Loucy (cell line): ENCODE measurements at regions not wholly inside any gene's neighbourhood (a gene's known extent, or its start where the extent isn't known, plus 50 kb on each side); places are given as distances from the start of the nearest gene placed in this dataset.

Source experiments
- H2AFZ ChIP-seq: fragments of 200-600 bp; sonication (generic); 2 replicates; pipeline ENCODE4 v1.6.0; 2016; ENCODE audit warnings: antibody characterized with exemption, mild to moderate bottlenecking, low read length, moderate library complexity
- H3F3A ChIP-seq: fragments of 200-600 bp; 2 replicates; pipeline ENCODE4 v1.6.0; 2016; ENCODE audit warnings: antibody characterized with exemption, low read depth, mild to moderate bottlenecking
- H3K27me3 ChIP-seq: fragments of 200-600 bp; sonication (generic); 2 replicates; pipeline ENCODE4 v1.6.1; 2014; ENCODE audit warnings: low read length, mild to moderate bottlenecking; ENCODE audit not compliant: insufficient read depth, poor library complexity, severe bottlenecking
- H3K36me3 ChIP-seq: fragments of 200-600 bp; sonication (generic); 2 replicates; pipeline ENCODE4 v1.6.1; 2016; ENCODE audit warnings: low read length; ENCODE audit not compliant: insufficient read depth
- H3K4me1 ChIP-seq: fragments of 200-600 bp; sonication (generic); 2 replicates; pipeline ENCODE4 v1.5.1; 2014; ENCODE audit warnings: low read length, mild to moderate bottlenecking; ENCODE audit not compliant: insufficient read depth, poor library complexity, severe bottlenecking
- H3K4me2 ChIP-seq: fragments of 200-600 bp; sonication (generic); 2 replicates; pipeline ENCODE4 v1.6.0; 2014; ENCODE audit warnings: antibody characterized with exemption, low read length, low read depth, mild to moderate bottlenecking; ENCODE audit not compliant: poor library complexity, severe bottlenecking
- H3K4me3 ChIP-seq: fragments of 200-600 bp; sonication (generic); 2 replicates; pipeline ENCODE4 v1.5.1; 2014; ENCODE audit warnings: low read length, mild to moderate bottlenecking, mixed read lengths; ENCODE audit not compliant: poor library complexity, severe bottlenecking
- H3K79me2 ChIP-seq: fragments of 200-600 bp; sonication (generic); 2 replicates; pipeline ENCODE4 v1.6.1; 2014; ENCODE audit warnings: low read length; ENCODE audit not compliant: insufficient read depth
- H3K9ac ChIP-seq: fragments of 200-600 bp; sonication (generic); 2 replicates; pipeline ENCODE4 v1.6.0; 2014; ENCODE audit warnings: mild to moderate bottlenecking, low read depth, low read length, moderate library complexity; ENCODE audit not compliant: poor library complexity, severe bottlenecking
- H3K9me2 ChIP-seq: fragments of 200-600 bp; sonication (generic); replicated peaks from 2 replicates; pipeline ENCODE4 v1.6.1; 2016; ENCODE audit warnings: low read depth, low read length, mixed read lengths
- H3K9me3 ChIP-seq: fragments of 200-600 bp; sonication (generic); 2 replicates; pipeline ENCODE4 v1.6.1; 2014; ENCODE audit warnings: mild to moderate bottlenecking, antibody characterized with exemption, low read length, low read depth; ENCODE audit not compliant: insufficient read depth
- H4K20me1 ChIP-seq: fragments of 200-600 bp; sonication (generic); 2 replicates; pipeline ENCODE4 v1.6.0; 2014; ENCODE audit warnings: antibody characterized with exemption, low read length, mild to moderate bottlenecking; ENCODE audit not compliant: insufficient read depth, poor library complexity, severe bottlenecking
- EZH2phosphoT487 ChIP-seq: fragments of 200-600 bp; IDR thresholded peaks from 2 replicates; pipeline ENCODE4 v1.6.1; 2018; ENCODE audit warnings: antibody characterized with exemption, mild to moderate bottlenecking, moderate library complexity, borderline replicate concordance
- TF ChIP-seq, protein P1 (sequence below): fragments of 200-600 bp; sonication (generic); conservative IDR thresholded peaks from 2 replicates; pipeline ENCODE4 v1.5.1; 2014; ENCODE audit warnings: mild to moderate bottlenecking, antibody characterized with exemption, low read length

DNA sequence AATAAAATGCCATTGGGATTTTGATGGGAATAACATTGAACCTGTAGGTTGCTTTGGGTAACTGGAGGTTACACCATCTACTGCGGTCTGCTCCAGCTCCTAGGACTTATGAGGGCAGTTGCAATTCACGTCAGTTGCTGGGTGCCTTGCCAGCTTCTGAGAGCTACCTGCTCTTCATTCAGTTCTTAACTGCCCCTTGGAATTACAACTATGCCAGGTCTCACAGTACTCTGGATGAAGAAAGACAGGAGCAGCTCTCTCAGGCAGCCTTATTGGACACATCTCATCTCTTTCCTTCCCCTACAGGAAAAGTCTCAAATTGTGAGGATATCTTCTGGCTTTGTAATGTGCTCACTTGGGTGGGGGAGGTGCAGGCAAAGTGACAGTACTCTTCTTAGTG is 1643.3 kb downstream of the GRIK2 start:
- Histone ChIP-seq H3K36me3 (no peaks in the 10 kb centered on the region), H3K79me2 (no peaks in the 10 kb centered on the region), H3K4me1 (no peaks in the 10 kb centered on the region), H3K9me2 (no peaks in the 10 kb centered on the region), H3K4me2 (no peak overlapping the region), H3K4me3 (no peak overlapping the region), H2AFZ (no peak overlapping the region), H4K20me1 (no peaks in the 10 kb centered on the region), H3K27me3 (no peaks in the 10 kb centered on the region), H3K9me3 (no peaks in the 10 kb centered on the region), H3F3A (no peaks in the 10 kb centered on the region), H3K9ac (no peak overlapping the region)
- TF ChIP-seq EZH2phosphoT487: no peak
- TF ChIP-seq, protein P1, sequence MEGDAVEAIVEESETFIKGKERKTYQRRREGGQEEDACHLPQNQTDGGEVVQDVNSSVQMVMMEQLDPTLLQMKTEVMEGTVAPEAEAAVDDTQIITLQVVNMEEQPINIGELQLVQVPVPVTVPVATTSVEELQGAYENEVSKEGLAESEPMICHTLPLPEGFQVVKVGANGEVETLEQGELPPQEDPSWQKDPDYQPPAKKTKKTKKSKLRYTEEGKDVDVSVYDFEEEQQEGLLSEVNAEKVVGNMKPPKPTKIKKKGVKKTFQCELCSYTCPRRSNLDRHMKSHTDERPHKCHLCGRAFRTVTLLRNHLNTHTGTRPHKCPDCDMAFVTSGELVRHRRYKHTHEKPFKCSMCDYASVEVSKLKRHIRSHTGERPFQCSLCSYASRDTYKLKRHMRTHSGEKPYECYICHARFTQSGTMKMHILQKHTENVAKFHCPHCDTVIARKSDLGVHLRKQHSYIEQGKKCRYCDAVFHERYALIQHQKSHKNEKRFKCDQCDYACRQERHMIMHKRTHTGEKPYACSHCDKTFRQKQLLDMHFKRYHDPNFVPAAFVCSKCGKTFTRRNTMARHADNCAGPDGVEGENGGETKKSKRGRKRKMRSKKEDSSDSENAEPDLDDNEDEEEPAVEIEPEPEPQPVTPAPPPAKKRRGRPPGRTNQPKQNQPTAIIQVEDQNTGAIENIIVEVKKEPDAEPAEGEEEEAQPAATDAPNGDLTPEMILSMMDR: no peak

DNA sequence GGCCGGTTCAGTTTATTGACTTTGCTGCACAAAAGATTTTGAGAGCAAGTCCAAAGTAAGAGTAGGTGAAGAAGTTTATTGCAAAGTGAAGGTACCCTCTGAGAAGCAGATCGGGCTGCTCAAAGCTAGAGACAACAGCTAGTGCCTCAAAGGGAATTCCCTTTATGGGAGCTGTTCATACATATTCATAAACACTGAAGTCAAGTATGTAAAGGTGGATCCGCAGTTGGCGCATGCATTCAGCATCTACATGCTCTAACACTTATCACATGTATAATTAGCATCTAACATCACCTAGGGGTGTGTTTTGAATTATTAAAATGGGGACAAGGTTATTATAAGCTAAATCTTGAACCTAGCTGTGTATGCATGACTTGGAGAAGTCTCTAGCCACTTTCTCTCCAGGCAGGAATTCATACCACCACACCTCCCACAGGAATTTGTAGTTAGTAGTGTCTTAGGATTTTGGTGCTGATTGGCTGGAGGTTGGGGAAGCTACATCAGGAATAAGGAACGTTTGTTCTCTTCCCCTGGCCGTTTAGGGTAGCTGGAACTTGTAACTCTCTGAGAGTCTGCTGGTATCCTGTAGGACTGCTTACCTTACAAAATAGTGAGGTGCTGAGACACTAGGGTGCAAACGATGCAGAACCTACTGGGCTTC is 1633.9 kb downstream of the GRIK2 start:
- no peaks in the 10 kb centered on the region for H3K36me3 ChIP-seq
- H3K4me2 ChIP-seq: no peak overlapping the region
- H3K4me1 ChIP-seq: no peaks in the 10 kb centered on the region
- H3K79me2 ChIP-seq: no peaks in the 10 kb centered on the region
- H2AFZ ChIP-seq: no peak overlapping the region
- no peaks in the 10 kb centered on the region for H3F3A ChIP-seq
- no peaks in the 10 kb centered on the region for H4K20me1 ChIP-seq
- TF ChIP-seq, protein P1: no peak
- no peak for TF ChIP-seq EZH2phosphoT487
- H3K27me3 ChIP-seq: no peaks in the 10 kb centered on the region
- no peak overlapping the region for H3K4me3 ChIP-seq
- H3K9me3 ChIP-seq: no peaks in the 10 kb centered on the region
- no peaks in the 10 kb centered on the region for H3K9me2 ChIP-seq
- H3K9ac ChIP-seq: no peak overlapping the region

DNA sequence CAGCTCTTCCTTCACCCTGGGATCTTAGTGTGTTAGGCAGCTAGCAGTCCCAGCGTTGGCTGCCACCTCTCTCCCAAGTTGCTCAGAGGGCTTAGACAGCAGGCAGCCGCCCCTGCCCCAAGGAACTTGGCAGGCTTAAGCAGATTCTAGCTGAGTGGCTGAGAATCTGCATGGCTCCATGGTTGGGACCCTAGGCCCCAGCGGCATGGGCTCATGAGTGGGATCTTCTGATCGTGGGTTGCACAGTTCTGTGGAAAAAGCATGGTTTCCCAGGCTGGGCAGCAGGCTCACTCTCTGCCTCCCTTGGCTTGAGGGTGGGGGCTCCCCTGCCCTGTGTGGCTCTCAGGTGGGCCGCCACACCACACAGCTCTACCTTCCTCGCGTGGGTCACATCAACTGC is 1624.9 kb downstream of the GRIK2 start:
- no peaks in the 10 kb centered on the region for H3K27me3 ChIP-seq
- no peaks in the 10 kb centered on the region for H3K36me3 ChIP-seq
- TF ChIP-seq EZH2phosphoT487: no peak
- TF ChIP-seq, protein P1: no peak
- no peak overlapping the region for H2AFZ ChIP-seq
- no peaks in the 10 kb centered on the region for H4K20me1 ChIP-seq
- H3K9me3 ChIP-seq: no peaks in the 10 kb centered on the region
- no peak overlapping the region for H3K9ac ChIP-seq
- H3K79me2 ChIP-seq: no peaks in the 10 kb centered on the region
- H3K4me3 ChIP-seq: no peak overlapping the region
- no peaks in the 10 kb centered on the region for H3K4me1 ChIP-seq
- H3F3A ChIP-seq: no peaks in the 10 kb centered on the region
- H3K4me2 ChIP-seq: no peak overlapping the region
- H3K9me2 ChIP-seq: no peaks in the 10 kb centered on the region
